Heart left ventricle (tissue), 16 donors: ENCODE measurements at regions not wholly inside any gene's neighbourhood (a gene's known extent, or its start where the extent isn't known, plus 50 kb on each side); places are given as distances from the start of the nearest gene placed in this dataset.

Source experiments
- ATAC-seq, 4 donors: fragments of 200-7000 bp; cut with Tn5 transposase; one replicate each; pipeline ENCODE4 v1.9.1; 2020 to 2022; ENCODE audit warnings: moderate library complexity in 4 of 4, mild to moderate bottlenecking in 3 of 4, moderate number of reproducible peaks in 1 of 4
- DNase-seq, 5 donors: peaks; one replicate each; pipeline ENCODE4 v3.0.0-alpha.2; 2020
- H3K27ac ChIP-seq, 12 donors: fragments of 200-600 bp; sonication (generic) in 4 of 12; one replicate each; pipeline versions ENCODE4 v1.5.0 to v1.8.0; 2016 to 2022; ENCODE audit warnings: mild to moderate bottlenecking in 2 of 12
- H3K27me3 ChIP-seq, 9 donors: fragments of 200-600 bp; sonication (generic) in 2 of 9; one replicate each; pipeline versions ENCODE4 v1.5.1 to v1.8.0; 2016 to 2022; ENCODE audit warnings: mild to moderate bottlenecking in 3 of 9
- H3K36me3 ChIP-seq, 9 donors: fragments of 200-600 bp; sonication (generic) in 2 of 9; one replicate each; pipeline versions ENCODE4 v1.5.0 to v1.8.0; 2018 to 2022; ENCODE audit warnings: mild to moderate bottlenecking in 2 of 9
- H3K4me1 ChIP-seq, 12 donors: fragments of 200-600 bp; sonication (generic) in 4 of 12; one replicate each; pipeline versions ENCODE4 v1.5.0 to v1.8.0; 2016 to 2022; ENCODE audit warnings: mild to moderate bottlenecking in 3 of 12
- H3K4me3 ChIP-seq, 12 donors: fragments of 200-600 bp; sonication (generic) in 4 of 12; one replicate each; pipeline versions ENCODE4 v1.5.0 to v1.8.0; 2017 to 2022; ENCODE audit warnings: mild to moderate bottlenecking in 9 of 12, moderate library complexity in 4 of 12
- H3K9me3 ChIP-seq, 12 donors: fragments of 200-600 bp; sonication (generic) in 4 of 12; one replicate each; pipeline versions ENCODE4 v1.5.0 to v1.8.0; 2016 to 2022; ENCODE audit warnings: mild to moderate bottlenecking in 1 of 12
- CTCF ChIP-seq, 12 donors: fragments of 200-600 bp; sonication (generic) in 4 of 12; IDR thresholded peaks; one replicate each; pipeline versions ENCODE4 v1.5.0 to v1.8.0; 2018 to 2022; ENCODE audit warnings: antibody characterized with exemption in 12 of 12, mild to moderate bottlenecking in 5 of 12
- POLR2A ChIP-seq, 2 donors: fragments of 450-650 bp; IDR thresholded peaks; one replicate each; pipeline ENCODE4 v1.6.1; 2017; ENCODE audit warnings: antibody characterized with exemption in 2 of 2, mild to moderate bottlenecking in 2 of 2, moderate library complexity in 2 of 2
- WGBS, 4 donors: extraction: QIAGEN DNeasy Blood & Tissue Kit in 2 of 4; methylation state at CpG; one replicate each; pipeline versions ENCODE4 v1.1.5 to v1.1.7; 2013 to 2018; 5-methylcytosine and 5-hydroxymethylcytosine counted together
- intact Hi-C, 10 donors: fragments of 100-400 bp; cut with DNase I; formaldehyde crosslinking; loops; one replicate each; pipeline versions ENCODE4 v1.11.1 to v1.14.2; 2022
- donor health status: ischemic (EF 13 %, LVEDD 7.1; RV severe dilation, severe dysfunction).
- donor health status: healthy with polysubstance abuse.
- donor health status: DM: no; HTN: yes; CAD: no.
- donor health status: DM: no; HTN: no; CAD: no.
- donor health status: ischemic (EF 25% LVEDD 6.9; RV normal size, moderate dysfunction).
- donor health status: ischemic (EF 25% LVEDD 5.7; RV mildly dilated, moderate dysfunction).
- donor health status: healthy.
- donor health status: DM: yes; HTN: yes; CAD: no.
- donor health status: ischemic (EF 35%, LVEDD 5.7; RV mildly dilated, moderate dysfunction).
- donor health status: nonischemic (EF 11% LVEDD 7.7; RV severe dilation, severe dysfunction).
- donor health status: DM: yes; HTN: yes; CAD: no.
- donor health status: PGD.
- donor health status: ischemic (EF 29% LVEDD 5.4; RV normal size, mild dysfunction).
- donor health status: nonischemic (EF 23%, LVEDD 6.1; RV moderate dilation, normal function).

- DNase-seq (no peak), ATAC-seq (no peak)
- Histone ChIP-seq H3K9me3 (no peaks in the 10 kb centered on the region), H3K27ac (no peak overlapping the region), H3K27me3 (peaks cover 0 to 5% (median 0%) of the 10 kb centered on the region in 9 donors), H3K4me1 (no peaks in the 10 kb centered on the region), H3K36me3 (no peaks in the 10 kb centered on the region), H3K4me3 (no peak overlapping the region)
- intact Hi-C loops, result no loop called here
- TF ChIP-seq POLR2A (IDR thresholded peaks at IDR 0.05), result no peak
- TF ChIP-seq CTCF (IDR thresholded peaks at IDR 0.05), result no peak
- 63 to 77% (median 69%) methylated on average over 7 of the region's 7 CpGs for WGBS, 4 donors
These were observed 196.9 kb upstream of the PRICKLE2 start for GRCh38 chr3:64422192-64422591.

GRCh38 chr3:64417816-64418215, 192.6 kb upstream of the PRICKLE2 start:
- Histone ChIP-seq H3K4me1 (no peaks in the 10 kb centered on the region), H3K27ac (no peak overlapping the region), H3K27me3 (peaks cover 0 to 6% (median 0%) of the 10 kb centered on the region in 9 donors), H3K36me3 (no peaks in the 10 kb centered on the region), H3K4me3 (no peak overlapping the region), H3K9me3 (no peaks in the 10 kb centered on the region)
- intact Hi-C loops, result no loop called here
- TF ChIP-seq POLR2A (IDR thresholded peaks at IDR 0.05) (no peak), CTCF (IDR thresholded peaks at IDR 0.05) (no peak)
- DNase-seq, result no peak
- 62 to 80% (median 68%) methylated on average over 4 of the region's 4 CpGs for WGBS, 4 donors
- no peak for ATAC-seq

- H3K36me3 ChIP-seq, result no peaks in the 10 kb centered on the region
- no peaks in the 10 kb centered on the region for H3K9me3 ChIP-seq
- no peak overlapping the region for H3K4me3 ChIP-seq
- TF ChIP-seq POLR2A (IDR thresholded peaks at IDR 0.05), result no peak
- no peak for TF ChIP-seq CTCF (IDR thresholded peaks at IDR 0.05)
- H3K4me1 ChIP-seq, result no peaks in the 10 kb centered on the region
- H3K27ac ChIP-seq, result no peak overlapping the region
- intact Hi-C loops, result no loop called here
- ATAC-seq (no peak), DNase-seq (no peak)
- H3K27me3 ChIP-seq, result peaks cover 0 to 6% (median 0%) of the 10 kb centered on the region in 9 donors
- 88 to 92% (median 90%) methylated on average over 7 of the region's 7 CpGs for WGBS, 4 donors
These were observed 188.8 kb upstream of the PRICKLE2 start for GRCh38 chr3:64414043-64414442.

- Histone ChIP-seq H3K9me3 (no peaks in the 10 kb centered on the region), H3K36me3 (no peaks in the 10 kb centered on the region), H3K27ac (no peak overlapping the region), H3K4me1 (no peaks in the 10 kb centered on the region), H3K4me3 (no peak overlapping the region), H3K27me3 (peaks cover 0 to 8% (median 0%) of the 10 kb centered on the region in 9 donors)
- no peak for DNase-seq
- no peak for TF ChIP-seq CTCF (IDR thresholded peaks at IDR 0.05)
- no peak for TF ChIP-seq POLR2A (IDR thresholded peaks at IDR 0.05)
- intact Hi-C loops, result no loop called here
- no peak for ATAC-seq
- WGBS, 4 donors, result 45 to 66% (median 57%) methylated on average over 4 of the region's 4 CpGs
These were observed 185.8 kb upstream of the PRICKLE2 start for GRCh38 chr3:64411101-64411500.
